ENCODE measurements at regions not wholly inside any gene's neighbourhood (a gene's known extent, or its start where the extent isn't known, plus 50 kb on each side); places are given as distances from the start of the nearest gene placed in this dataset.
A peak's percentile ranks its signal among the peaks of the same experiment; 100 is the strongest.

DNA sequence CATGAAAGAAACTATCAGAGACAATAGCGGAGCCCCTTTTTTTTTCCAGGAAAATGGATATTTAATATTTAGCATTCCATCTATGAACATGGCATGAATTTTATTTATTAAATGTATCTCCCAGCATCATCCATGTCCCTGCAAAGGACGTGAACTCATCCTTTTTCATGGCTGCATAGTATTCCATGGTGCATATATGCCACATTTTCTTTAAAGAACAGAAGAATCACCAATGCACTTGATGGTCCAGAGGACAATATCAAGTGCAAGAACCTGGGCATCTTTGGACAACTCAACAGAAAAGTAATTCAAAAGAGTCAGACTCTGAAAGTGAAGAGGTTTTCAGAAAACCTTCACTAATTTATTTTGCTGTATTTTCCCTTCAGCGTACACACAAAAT, 133.0 kb upstream of the SLC7A14 start:
- Histone ChIP-seq H3K27ac (ENCODE audit: extremely low read depth, low read depth, low read length) (no peak overlapping the region), H3K9me3 (ENCODE audit: control insufficient read depth, insufficient read depth, low read depth, low read length) (no peaks in the 10 kb centered on the region), H3K36me3 (ENCODE audit: control insufficient read depth in 2 of 2, insufficient read depth in 1 of 2, low read length in 2 of 2) (no peaks in the 10 kb centered on the region), H3K4me3 (ENCODE audit: low read depth, low read length) (no peak overlapping the region), H3K4me1 (ENCODE audit: control insufficient read depth, insufficient read depth, low read length) (no peaks in the 10 kb centered on the region)
- CTCF ChIA-PET, result no interaction called here
- POLR2A ChIA-PET, result no interaction called here
- TF ChIP-seq ZNF146 (tag by site-specific recombination; IDR thresholded peaks at IDR 0.05), result peak; percentile 80
- TF ChIP-seq ZNF157 (tag by site-specific recombination; IDR thresholded peaks at IDR 0.05), result no peak

DNA sequence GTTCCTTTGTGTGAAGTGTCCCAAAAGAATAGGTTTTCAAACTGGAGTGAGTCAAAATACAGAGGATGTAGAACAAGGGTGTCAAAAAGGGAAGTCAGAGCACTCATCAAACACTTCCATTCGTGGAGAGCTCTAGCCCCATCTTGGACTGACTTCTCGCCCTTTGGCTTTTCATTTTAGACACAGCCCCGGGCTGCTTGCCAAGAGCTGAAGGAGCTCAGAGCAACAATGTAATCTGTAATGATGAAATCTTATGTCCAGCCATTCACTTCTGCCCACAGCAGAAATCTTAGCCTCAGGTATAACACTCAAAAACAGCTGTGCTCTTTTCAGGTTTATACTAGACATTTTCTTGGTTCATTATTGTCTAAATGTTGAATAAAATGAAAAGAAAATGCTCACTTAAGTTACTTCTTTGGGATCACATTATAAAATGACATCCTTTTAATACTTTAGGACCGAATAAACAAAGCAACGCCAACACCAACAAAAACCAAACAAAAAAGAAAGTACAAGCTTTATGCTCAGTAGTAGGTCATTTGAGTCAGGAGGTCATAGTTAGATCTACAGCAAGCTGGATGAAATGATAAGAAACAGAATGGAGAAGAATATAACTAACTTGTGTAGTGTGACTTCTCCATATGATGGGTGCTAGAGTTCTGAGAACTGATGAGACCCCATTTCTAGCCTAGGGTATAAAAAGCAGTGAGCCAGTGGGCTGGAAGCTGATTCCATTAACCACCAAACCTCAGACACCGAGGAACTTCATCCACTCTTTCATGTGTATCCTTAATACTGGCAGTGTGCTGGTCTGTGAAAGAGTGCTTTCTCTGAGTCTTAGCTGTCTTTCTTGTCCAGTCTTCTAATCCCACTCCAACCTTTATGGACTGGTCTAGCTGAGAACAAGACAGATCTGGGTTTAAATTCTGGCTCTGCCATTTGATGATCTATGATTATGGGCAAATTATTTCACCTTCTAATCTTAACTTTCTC, 131.8 kb upstream of the SLC7A14 start:
- no peak for TF ChIP-seq ZFP3 (tag by site-specific recombination; IDR thresholded peaks at IDR 0.05; ENCODE audit: low read depth)
- no peak for TF ChIP-seq ZNF843 (tag by site-specific recombination; IDR thresholded peaks at IDR 0.05)
- TF ChIP-seq RBAK (tag by site-specific recombination; IDR thresholded peaks at IDR 0.05), result no peak
- TF ChIP-seq, protein P1, sequence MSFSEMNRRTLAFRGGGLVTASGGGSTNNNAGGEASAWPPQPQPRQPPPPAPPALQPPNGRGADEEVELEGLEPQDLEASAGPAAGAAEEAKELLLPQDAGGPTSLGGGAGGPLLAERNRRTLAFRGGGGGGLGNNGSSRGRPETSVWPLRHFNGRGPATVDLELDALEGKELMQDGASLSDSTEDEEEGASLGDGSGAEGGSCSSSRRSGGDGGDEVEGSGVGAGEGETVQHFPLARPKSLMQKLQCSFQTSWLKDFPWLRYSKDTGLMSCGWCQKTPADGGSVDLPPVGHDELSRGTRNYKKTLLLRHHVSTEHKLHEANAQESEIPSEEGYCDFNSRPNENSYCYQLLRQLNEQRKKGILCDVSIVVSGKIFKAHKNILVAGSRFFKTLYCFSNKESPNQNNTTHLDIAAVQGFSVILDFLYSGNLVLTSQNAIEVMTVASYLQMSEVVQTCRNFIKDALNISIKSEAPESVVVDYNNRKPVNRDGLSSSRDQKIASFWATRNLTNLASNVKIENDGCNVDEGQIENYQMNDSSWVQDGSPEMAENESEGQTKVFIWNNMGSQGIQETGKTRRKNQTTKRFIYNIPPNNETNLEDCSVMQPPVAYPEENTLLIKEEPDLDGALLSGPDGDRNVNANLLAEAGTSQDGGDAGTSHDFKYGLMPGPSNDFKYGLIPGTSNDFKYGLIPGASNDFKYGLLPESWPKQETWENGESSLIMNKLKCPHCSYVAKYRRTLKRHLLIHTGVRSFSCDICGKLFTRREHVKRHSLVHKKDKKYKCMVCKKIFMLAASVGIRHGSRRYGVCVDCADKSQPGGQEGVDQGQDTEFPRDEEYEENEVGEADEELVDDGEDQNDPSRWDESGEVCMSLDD (tag by site-specific recombination; IDR thresholded peaks at IDR 0.05), result no peak
- TF ChIP-seq, protein P2, sequence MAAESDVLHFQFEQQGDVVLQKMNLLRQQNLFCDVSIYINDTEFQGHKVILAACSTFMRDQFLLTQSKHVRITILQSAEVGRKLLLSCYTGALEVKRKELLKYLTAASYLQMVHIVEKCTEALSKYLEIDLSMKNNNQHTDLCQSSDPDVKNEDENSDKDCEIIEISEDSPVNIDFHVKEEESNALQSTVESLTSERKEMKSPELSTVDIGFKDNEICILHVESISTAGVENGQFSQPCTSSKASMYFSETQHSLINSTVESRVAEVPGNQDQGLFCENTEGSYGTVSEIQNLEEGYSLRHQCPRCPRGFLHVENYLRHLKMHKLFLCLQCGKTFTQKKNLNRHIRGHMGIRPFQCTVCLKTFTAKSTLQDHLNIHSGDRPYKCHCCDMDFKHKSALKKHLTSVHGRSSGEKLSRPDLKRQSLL (tag by site-specific recombination; IDR thresholded peaks at IDR 0.05), result no peak
- no peak for TF ChIP-seq ZNF623 (tag by site-specific recombination; IDR thresholded peaks at IDR 0.05)
- no peak for TF ChIP-seq ZNF510 (tag by site-specific recombination; IDR thresholded peaks at IDR 0.05; ENCODE audit: insufficient replicate concordance)
- TF ChIP-seq, protein P3, sequence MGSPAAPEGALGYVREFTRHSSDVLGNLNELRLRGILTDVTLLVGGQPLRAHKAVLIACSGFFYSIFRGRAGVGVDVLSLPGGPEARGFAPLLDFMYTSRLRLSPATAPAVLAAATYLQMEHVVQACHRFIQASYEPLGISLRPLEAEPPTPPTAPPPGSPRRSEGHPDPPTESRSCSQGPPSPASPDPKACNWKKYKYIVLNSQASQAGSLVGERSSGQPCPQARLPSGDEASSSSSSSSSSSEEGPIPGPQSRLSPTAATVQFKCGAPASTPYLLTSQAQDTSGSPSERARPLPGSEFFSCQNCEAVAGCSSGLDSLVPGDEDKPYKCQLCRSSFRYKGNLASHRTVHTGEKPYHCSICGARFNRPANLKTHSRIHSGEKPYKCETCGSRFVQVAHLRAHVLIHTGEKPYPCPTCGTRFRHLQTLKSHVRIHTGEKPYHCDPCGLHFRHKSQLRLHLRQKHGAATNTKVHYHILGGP (tag by site-specific recombination; IDR thresholded peaks at IDR 0.05), result no peak
- POLR2A ChIA-PET, result no interaction called here
- CTCF ChIA-PET, result interaction anchor here (1.2 to 1.4 kb wide), 2 partner anchors 27 to 94 kb away, joined by 3 to 5 read pairs; no protein-coding TSS in a partner anchor
- Histone ChIP-seq H3K4me1 (ENCODE audit: control insufficient read depth, insufficient read depth, low read length) (no peaks in the 10 kb centered on the region), H3K27ac (ENCODE audit: extremely low read depth, low read depth, low read length) (no peak overlapping the region), H3K9me3 (ENCODE audit: control insufficient read depth, insufficient read depth, low read depth, low read length) (no peaks in the 10 kb centered on the region), H3K36me3 (ENCODE audit: control insufficient read depth in 2 of 2, insufficient read depth in 1 of 2, low read length in 2 of 2) (no peaks in the 10 kb centered on the region), H3K4me3 (ENCODE audit: low read depth, low read length) (no peak overlapping the region)

DNA sequence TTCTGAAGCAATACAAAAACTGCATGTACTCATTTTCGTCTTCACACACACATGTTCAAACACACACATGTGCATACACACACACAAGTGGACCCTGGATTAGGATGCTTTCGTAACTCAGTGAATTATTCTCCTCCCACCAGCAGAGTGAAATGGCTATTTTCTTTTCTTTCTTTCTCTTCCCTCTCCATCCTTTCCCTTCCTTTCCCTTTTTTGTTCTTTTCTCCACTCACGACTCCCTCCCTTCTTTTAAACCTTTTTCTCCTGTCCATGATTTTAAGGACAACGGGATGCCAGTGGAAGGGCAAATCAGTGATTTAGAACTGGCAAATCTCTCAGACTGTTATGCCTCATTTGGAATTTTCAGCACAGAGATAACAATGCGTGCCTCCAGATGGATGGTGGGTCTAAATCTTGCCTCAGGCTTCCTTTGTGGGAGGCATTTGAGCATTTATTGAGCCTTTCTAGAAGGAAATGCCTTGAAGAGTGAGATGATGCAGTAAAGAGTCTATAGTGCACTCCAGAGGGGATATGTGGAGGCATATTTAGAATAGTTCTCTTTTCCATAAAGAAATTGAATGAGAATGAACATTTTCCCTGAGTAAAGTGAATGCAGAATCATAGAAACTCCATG, 130.4 kb upstream of the SLC7A14 start:
- POLR2A ChIA-PET, result no interaction called here
- no peaks in the 10 kb centered on the region for H3K4me1 ChIP-seq (ENCODE audit: control insufficient read depth, insufficient read depth, low read length)
- CTCF ChIA-PET, result interaction anchor here (0.6 kb wide), 1 partner anchor 1092 kb away, joined by 3 read pairs; no protein-coding TSS in a partner anchor
- H3K36me3 ChIP-seq (ENCODE audit: control insufficient read depth in 2 of 2, insufficient read depth in 1 of 2, low read length in 2 of 2), result no peaks in the 10 kb centered on the region
- no peak overlapping the region for H3K4me3 ChIP-seq (ENCODE audit: low read depth, low read length)
- no peak for TF ChIP-seq ZNF10 (tag by site-specific recombination; IDR thresholded peaks at IDR 0.05)
- TF ChIP-seq PRDM1 (tag by site-specific recombination; IDR thresholded peaks at IDR 0.05), result peak; percentile 91
- H3K27ac ChIP-seq (ENCODE audit: extremely low read depth, low read depth, low read length), result no peak overlapping the region
- no peaks in the 10 kb centered on the region for H3K9me3 ChIP-seq (ENCODE audit: control insufficient read depth, insufficient read depth, low read depth, low read length)

Data from HEK293 (cell line).